SK-N-SH treated with all-trans-retinoic acid at 6 μM for 48 hours (cell line): ENCODE measurements at regions not wholly inside any gene's neighbourhood (a gene's known extent, or its start where the extent isn't known, plus 50 kb on each side); places are given as distances from the start of the nearest gene placed in this dataset.

ENCODE experiments used
- ATAC-seq: fragments of 200-7000 bp; cut with Tn5 transposase; 3 replicates; pipeline ENCODE4 v1.9.1; 2020; ENCODE audit warnings: mild to moderate bottlenecking, moderate library complexity
- ARNTL ChIP-seq: fragments of 450-650 bp; formaldehyde crosslinking; IDR thresholded peaks from 2 replicates; pipeline ENCODE4 v1.5.0; 2020; ENCODE audit warnings: low read depth, mild to moderate bottlenecking, moderate library complexity, borderline replicate concordance
- BACH2 ChIP-seq: fragments of 250-450 bp; sonication (Bioruptor Pico); IDR thresholded peaks from 2 replicates; pipeline ENCODE4 v1.9.0; 2021; ENCODE audit warnings: mild to moderate bottlenecking, borderline replicate concordance
- CREB5 ChIP-seq: fragments of 250-450 bp; sonication (Bioruptor Pico); IDR thresholded peaks from 2 replicates; pipeline ENCODE4 v1.5.1; 2020; ENCODE audit warnings: low read depth, mild to moderate bottlenecking, moderate library complexity
- CSDC2 ChIP-seq: fragments of 250-450 bp; sonication (Bioruptor Pico); IDR thresholded peaks from 2 replicates; pipeline ENCODE4 v1.5.0; 2020; ENCODE audit warnings: mild to moderate bottlenecking, moderate library complexity
- ESRRG ChIP-seq: fragments of 250-450 bp; sonication (Bioruptor Pico); IDR thresholded peaks from 2 replicates; pipeline ENCODE4 v1.6.1; 2021; ENCODE audit warnings: mild to moderate bottlenecking
- GLIS3 ChIP-seq: fragments of 250-450 bp; sonication (Bioruptor Pico); IDR thresholded peaks from 2 replicates; pipeline ENCODE4 v1.5.0; 2020; ENCODE audit warnings: mild to moderate bottlenecking, moderate library complexity
- ISL1 ChIP-seq: fragments of 250-450 bp; sonication (Bioruptor Pico); IDR thresholded peaks from 2 replicates; pipeline ENCODE4 v2.1.2; 2022; ENCODE audit warnings: mild to moderate bottlenecking, moderate library complexity
- OSR1 ChIP-seq: fragments of 250-450 bp; sonication (Bioruptor Pico); IDR thresholded peaks from 2 replicates; pipeline ENCODE4 v1.8.0; 2022; ENCODE audit warnings: moderate library complexity, mild to moderate bottlenecking, inconsistent platforms
- PATZ1 ChIP-seq: fragments of 250-450 bp; sonication (Bioruptor Pico); IDR thresholded peaks from 2 replicates; pipeline ENCODE4 v1.8.0; 2020; ENCODE audit warnings: mild to moderate bottlenecking, moderate library complexity, borderline replicate concordance
- POU6F1 ChIP-seq: fragments of 250-450 bp; sonication (Bioruptor Pico); IDR thresholded peaks from 2 replicates; pipeline ENCODE4 v1.8.0; 2021; ENCODE audit warnings: low read depth, mild to moderate bottlenecking, moderate library complexity, borderline replicate concordance
- PPARA ChIP-seq: fragments of 250-450 bp; sonication (Bioruptor Pico); IDR thresholded peaks from 2 replicates; pipeline ENCODE4 v1.5.0; 2020; ENCODE audit warnings: mild to moderate bottlenecking, borderline replicate concordance
- RARB ChIP-seq: fragments of 250-450 bp; sonication (Bioruptor Pico); IDR thresholded peaks from 2 replicates; pipeline ENCODE4 v1.8.0; 2021; ENCODE audit warnings: mild to moderate bottlenecking, moderate library complexity
- SNAI2 ChIP-seq: fragments of 250-450 bp; sonication (Bioruptor Pico); IDR thresholded peaks from 2 replicates; pipeline ENCODE4 v1.5.0; 2020; ENCODE audit warnings: mild to moderate bottlenecking, moderate library complexity
- TCF4 ChIP-seq: fragments of 250-450 bp; sonication (Bioruptor Pico); IDR thresholded peaks from 2 replicates; pipeline ENCODE4 v1.8.0; 2021; ENCODE audit warnings: mild to moderate bottlenecking, moderate library complexity, borderline replicate concordance
- TOX ChIP-seq: fragments of 250-450 bp; sonication (Bioruptor Pico); IDR thresholded peaks from 2 replicates; pipeline ENCODE4 v1.8.0; 2021; ENCODE audit warnings: mild to moderate bottlenecking, moderate library complexity, borderline replicate concordance
- TSHZ2 ChIP-seq: fragments of 250-450 bp; sonication (Bioruptor Pico); IDR thresholded peaks from 2 replicates; pipeline ENCODE4 v1.5.0; 2020; ENCODE audit warnings: mild to moderate bottlenecking, moderate library complexity
- ZC3H10 ChIP-seq: fragments of 250-450 bp; sonication (Bioruptor Pico); IDR thresholded peaks from 2 replicates; pipeline ENCODE4 v1.5.1; 2021; ENCODE audit warnings: mild to moderate bottlenecking, moderate library complexity
- ZFP3 ChIP-seq: fragments of 250-450 bp; sonication (Bioruptor Pico); IDR thresholded peaks from 2 replicates; pipeline ENCODE4 v1.5.0; 2020; ENCODE audit warnings: mild to moderate bottlenecking, moderate library complexity
- ZFP30 ChIP-seq: fragments of 450-650 bp; formaldehyde crosslinking; IDR thresholded peaks from 2 replicates; pipeline ENCODE4 v1.5.0; 2022; ENCODE audit warnings: mild to moderate bottlenecking, moderate library complexity
- ZNF565 ChIP-seq: fragments of 450-650 bp; formaldehyde crosslinking; conservative IDR thresholded peaks from 2 replicates; pipeline ENCODE4 v1.5.0; 2020; ENCODE audit warnings: low read depth, mild to moderate bottlenecking, moderate library complexity
- ZNF70 ChIP-seq: fragments of 450-650 bp; formaldehyde crosslinking; IDR thresholded peaks from 2 replicates; pipeline ENCODE4 v1.5.0; 2020; ENCODE audit warnings: mild to moderate bottlenecking, moderate library complexity
- ZNF8 ChIP-seq: fragments of 450-650 bp; formaldehyde crosslinking; IDR thresholded peaks from 2 replicates; pipeline ENCODE4 v1.5.0; 2020; ENCODE audit warnings: mild to moderate bottlenecking, moderate library complexity

- TF ChIP-seq ISL1, result no peak
- TF ChIP-seq CSDC2 (CRISPR knock-in tag), result no peak
- no peak for TF ChIP-seq SNAI2
- no peak for TF ChIP-seq ZNF565 (CRISPR knock-in tag)
- no peak for TF ChIP-seq ZFP30 (CRISPR knock-in tag)
- no peak for TF ChIP-seq PPARA (CRISPR knock-in tag)
- no peak for TF ChIP-seq TOX (CRISPR knock-in tag)
- no peak for TF ChIP-seq OSR1 (CRISPR knock-in tag)
- no peak for TF ChIP-seq ZFP3 (CRISPR knock-in tag)
- TF ChIP-seq ARNTL (CRISPR knock-in tag), result no peak
- no peak for TF ChIP-seq BACH2
- TF ChIP-seq ESRRG (CRISPR knock-in tag), result no peak
- TF ChIP-seq ZC3H10 (CRISPR knock-in tag), result no peak
- TF ChIP-seq TSHZ2, result no peak
- TF ChIP-seq RARB (CRISPR knock-in tag), result no peak
- no peak for TF ChIP-seq PATZ1
- no peak for TF ChIP-seq TCF4 (CRISPR knock-in tag)
- TF ChIP-seq, all 23 proteins: peak for 0
- ATAC-seq, result no peak
These were observed 613.9 kb downstream of the TECRL start for GRCh38 chr4:63795301-63795700.

GRCh38 chr4:63790377-63790776, 618.9 kb downstream of the TECRL start:
- no peak for TF ChIP-seq ZC3H10 (CRISPR knock-in tag)
- TF ChIP-seq SNAI2, result no peak
- no peak for TF ChIP-seq ARNTL (CRISPR knock-in tag)
- no peak for TF ChIP-seq TSHZ2
- no peak for TF ChIP-seq CREB5 (CRISPR knock-in tag)
- no peak for TF ChIP-seq ZNF8 (CRISPR knock-in tag)
- TF ChIP-seq GLIS3 (CRISPR knock-in tag), result no peak
- TF ChIP-seq CSDC2 (CRISPR knock-in tag), result no peak
- no peak for TF ChIP-seq ZFP30 (CRISPR knock-in tag)
- TF ChIP-seq POU6F1 (CRISPR knock-in tag), result no peak
- no peak for TF ChIP-seq RARB (CRISPR knock-in tag)
- TF ChIP-seq ISL1, result no peak
- TF ChIP-seq ZNF70 (CRISPR knock-in tag), result no peak
- TF ChIP-seq ZFP3 (CRISPR knock-in tag), result no peak
- TF ChIP-seq ZNF565 (CRISPR knock-in tag), result no peak
- no peak for TF ChIP-seq PPARA (CRISPR knock-in tag)
- TF ChIP-seq BACH2, result no peak
- no peak for TF ChIP-seq TCF4 (CRISPR knock-in tag)
- no peak for TF ChIP-seq ESRRG (CRISPR knock-in tag)
- ATAC-seq, result no peak
